ENCODE measurements at regions not wholly inside any gene's neighbourhood (a gene's known extent, or its start where the extent isn't known, plus 50 kb on each side); places are given as distances from the start of the nearest gene placed in this dataset.

DNA sequence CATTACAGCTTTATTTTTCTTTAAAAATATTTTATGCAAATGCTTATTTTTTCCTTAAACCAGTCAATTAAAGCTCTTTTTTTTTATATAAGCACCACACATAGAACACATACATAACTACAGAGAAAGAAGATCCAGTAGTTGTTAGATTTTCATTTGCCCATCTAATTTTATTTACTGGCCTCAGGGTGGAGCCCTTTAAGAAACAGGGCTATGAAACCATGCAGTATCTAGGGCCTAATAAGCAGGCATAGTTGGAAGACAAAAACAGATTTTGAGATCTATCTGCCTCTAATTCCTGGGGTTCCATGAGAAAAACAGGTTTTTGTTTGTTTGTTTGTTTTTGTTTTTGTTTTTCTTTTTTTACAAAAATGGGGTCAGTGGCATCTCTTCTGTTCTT is 120.6 kb downstream of the BCHE start:
- TF ChIP-seq, protein P1, sequence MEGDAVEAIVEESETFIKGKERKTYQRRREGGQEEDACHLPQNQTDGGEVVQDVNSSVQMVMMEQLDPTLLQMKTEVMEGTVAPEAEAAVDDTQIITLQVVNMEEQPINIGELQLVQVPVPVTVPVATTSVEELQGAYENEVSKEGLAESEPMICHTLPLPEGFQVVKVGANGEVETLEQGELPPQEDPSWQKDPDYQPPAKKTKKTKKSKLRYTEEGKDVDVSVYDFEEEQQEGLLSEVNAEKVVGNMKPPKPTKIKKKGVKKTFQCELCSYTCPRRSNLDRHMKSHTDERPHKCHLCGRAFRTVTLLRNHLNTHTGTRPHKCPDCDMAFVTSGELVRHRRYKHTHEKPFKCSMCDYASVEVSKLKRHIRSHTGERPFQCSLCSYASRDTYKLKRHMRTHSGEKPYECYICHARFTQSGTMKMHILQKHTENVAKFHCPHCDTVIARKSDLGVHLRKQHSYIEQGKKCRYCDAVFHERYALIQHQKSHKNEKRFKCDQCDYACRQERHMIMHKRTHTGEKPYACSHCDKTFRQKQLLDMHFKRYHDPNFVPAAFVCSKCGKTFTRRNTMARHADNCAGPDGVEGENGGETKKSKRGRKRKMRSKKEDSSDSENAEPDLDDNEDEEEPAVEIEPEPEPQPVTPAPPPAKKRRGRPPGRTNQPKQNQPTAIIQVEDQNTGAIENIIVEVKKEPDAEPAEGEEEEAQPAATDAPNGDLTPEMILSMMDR (IDR thresholded peaks at IDR 0.05), result no peak
- TF ChIP-seq POLR2A (IDR thresholded peaks at IDR 0.05), result no peak
